ENCODE measurements at regions not wholly inside any gene's neighbourhood (a gene's known extent, or its start where the extent isn't known, plus 50 kb on each side); places are given as distances from the start of the nearest gene placed in this dataset.

DNA sequence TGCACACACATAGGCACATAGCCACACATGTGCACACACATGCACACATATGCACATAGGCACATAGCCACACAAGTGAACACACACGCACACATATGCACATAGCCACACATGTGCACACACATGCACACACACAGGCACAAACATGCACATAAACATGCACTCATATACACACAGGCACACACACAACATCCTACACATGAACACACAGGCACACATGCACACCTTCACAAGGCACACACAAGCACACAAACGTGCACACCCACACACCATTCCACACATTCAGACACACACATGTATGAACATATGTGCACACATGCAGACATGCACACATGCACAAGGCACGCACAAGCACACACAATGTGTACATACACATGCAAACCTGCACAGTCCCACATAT lies 484.7 kb downstream of the IRX1 start:
- TF ChIP-seq, protein P1, sequence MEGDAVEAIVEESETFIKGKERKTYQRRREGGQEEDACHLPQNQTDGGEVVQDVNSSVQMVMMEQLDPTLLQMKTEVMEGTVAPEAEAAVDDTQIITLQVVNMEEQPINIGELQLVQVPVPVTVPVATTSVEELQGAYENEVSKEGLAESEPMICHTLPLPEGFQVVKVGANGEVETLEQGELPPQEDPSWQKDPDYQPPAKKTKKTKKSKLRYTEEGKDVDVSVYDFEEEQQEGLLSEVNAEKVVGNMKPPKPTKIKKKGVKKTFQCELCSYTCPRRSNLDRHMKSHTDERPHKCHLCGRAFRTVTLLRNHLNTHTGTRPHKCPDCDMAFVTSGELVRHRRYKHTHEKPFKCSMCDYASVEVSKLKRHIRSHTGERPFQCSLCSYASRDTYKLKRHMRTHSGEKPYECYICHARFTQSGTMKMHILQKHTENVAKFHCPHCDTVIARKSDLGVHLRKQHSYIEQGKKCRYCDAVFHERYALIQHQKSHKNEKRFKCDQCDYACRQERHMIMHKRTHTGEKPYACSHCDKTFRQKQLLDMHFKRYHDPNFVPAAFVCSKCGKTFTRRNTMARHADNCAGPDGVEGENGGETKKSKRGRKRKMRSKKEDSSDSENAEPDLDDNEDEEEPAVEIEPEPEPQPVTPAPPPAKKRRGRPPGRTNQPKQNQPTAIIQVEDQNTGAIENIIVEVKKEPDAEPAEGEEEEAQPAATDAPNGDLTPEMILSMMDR (IDR thresholded peaks at IDR 0.05; ENCODE audit: control insufficient read depth, extremely low read depth, insufficient read depth) = no peak
- H3K4me3 ChIP-seq (ENCODE audit: low read depth, low read length) = no peak overlapping the region
- no peak for DNase-seq (ENCODE audit: low read depth)

DNA sequence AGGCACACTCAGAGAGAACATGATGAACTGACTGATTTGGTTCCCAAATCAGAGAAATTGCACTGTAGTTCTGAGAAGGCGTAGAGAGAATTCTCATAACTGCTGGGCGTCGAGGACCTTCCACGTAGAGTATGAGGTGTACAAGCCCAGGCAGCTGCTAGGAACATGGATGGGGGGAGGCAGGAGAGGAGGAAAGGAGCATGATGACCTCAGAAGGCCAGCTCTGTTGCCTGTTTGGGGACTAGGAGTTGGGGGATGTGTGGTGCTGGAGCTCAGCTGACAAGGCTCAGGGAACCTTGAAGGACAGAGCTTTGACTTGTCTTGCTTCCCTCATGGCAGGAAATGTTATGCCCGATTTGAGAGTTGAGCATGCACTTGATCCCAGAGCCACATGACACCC lies 485.4 kb downstream of the IRX1 start:
- DNase-seq (ENCODE audit: low read depth) = no peak
- TF ChIP-seq, protein P1 (IDR thresholded peaks at IDR 0.05; ENCODE audit: control insufficient read depth, extremely low read depth, insufficient read depth) = no peak
- H3K4me3 ChIP-seq (ENCODE audit: low read depth, low read length) = no peak overlapping the region

DNA sequence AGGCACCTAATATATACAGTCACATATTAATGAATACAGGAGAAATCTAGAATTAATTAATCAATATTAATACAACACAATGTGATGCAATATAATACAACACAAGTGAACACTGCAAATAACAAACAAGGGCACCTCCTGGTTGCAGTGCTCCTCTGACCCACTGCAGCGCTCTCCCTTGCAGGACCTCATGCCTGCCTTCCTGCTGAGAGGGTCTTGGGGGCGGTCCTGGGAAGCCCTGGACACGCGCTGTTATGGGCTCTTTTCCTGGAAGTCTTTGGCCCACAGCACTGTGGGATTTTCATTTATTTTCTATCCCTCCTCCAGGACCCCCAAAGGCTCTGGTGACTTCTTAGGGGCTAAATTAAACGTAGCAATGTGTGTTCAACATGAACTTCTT lies 485.8 kb downstream of the IRX1 start:
- no peak overlapping the region for H3K4me3 ChIP-seq (ENCODE audit: low read depth, low read length)
- DNase-seq (ENCODE audit: low read depth) = no peak
- TF ChIP-seq, protein P1 (IDR thresholded peaks at IDR 0.05; ENCODE audit: control insufficient read depth, extremely low read depth, insufficient read depth) = no peak

DNA sequence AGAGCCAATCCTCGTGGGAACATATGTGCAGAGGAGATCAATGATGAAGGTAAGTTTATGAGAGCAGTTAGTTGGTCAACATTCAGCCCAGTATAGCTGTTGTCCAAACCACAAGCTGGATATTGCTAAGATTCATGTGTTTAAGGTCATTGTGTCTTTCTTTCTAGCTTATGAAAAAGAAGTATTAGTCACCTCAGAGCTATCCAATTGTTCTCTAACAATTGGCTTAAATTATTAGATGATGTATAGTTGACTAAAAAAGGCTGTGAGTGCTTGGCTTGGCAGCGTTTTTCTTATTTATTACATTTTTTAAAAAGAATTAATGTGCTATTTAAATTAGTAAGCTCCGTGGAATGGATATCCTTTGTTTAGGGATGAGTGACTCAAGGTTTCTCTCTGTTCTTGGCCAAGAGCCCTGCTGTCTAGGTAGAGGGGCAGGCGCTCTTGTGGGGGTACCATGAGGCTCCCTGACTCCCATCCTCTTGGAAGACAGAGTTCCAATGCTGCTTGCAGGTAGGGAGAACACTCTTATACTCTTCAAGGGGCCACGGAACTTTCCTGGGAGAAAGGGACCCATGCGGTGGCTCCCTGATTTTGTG lies 487.4 kb downstream of the IRX1 start:
- TF ChIP-seq, protein P1 (IDR thresholded peaks at IDR 0.05; ENCODE audit: control insufficient read depth, extremely low read depth, insufficient read depth) = no peak
- no peak overlapping the region for H3K4me3 ChIP-seq (ENCODE audit: low read depth, low read length)
- DNase-seq (ENCODE audit: low read depth) = no peak

DNA sequence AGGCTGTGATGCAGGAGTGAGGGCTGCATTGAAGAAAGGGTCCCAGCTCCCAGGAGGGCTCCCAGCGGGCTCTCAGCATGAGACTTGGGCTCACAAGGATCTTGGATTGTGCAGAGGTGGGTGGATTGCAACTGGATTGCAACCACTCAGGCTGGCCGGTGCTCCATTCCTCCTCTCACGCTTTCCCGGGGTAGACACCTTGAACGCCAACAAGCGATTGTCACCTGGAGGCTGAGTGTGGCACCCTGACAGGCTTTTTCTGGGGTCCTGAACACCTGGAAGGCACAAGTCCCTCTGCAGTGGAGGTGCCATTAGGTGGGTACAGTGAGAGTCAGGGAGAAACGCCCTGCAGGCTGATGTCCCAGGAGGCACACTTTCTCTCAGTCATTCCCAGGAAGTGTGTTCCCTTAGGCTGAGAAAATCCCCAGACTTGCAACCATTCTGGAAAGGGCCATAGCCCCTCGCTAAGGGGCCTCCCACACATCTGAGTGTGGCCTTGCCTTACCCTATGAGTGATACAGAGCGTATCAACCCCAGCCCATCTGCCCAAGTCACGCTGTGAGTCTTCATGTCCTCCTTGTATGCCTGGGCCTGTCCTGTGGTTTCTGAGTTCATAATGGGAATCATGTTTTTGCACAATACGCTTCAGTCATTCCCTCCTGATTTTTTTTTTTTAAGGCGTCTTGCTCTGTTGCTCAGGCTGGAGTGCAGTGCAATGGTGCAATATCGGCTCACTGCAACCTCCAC lies 488.1 kb downstream of the IRX1 start:
- no peak overlapping the region for H3K4me3 ChIP-seq (ENCODE audit: low read depth, low read length)
- no peak for DNase-seq (ENCODE audit: low read depth)
- TF ChIP-seq, protein P1 (IDR thresholded peaks at IDR 0.05; ENCODE audit: control insufficient read depth, extremely low read depth, insufficient read depth) = no peak

DNA sequence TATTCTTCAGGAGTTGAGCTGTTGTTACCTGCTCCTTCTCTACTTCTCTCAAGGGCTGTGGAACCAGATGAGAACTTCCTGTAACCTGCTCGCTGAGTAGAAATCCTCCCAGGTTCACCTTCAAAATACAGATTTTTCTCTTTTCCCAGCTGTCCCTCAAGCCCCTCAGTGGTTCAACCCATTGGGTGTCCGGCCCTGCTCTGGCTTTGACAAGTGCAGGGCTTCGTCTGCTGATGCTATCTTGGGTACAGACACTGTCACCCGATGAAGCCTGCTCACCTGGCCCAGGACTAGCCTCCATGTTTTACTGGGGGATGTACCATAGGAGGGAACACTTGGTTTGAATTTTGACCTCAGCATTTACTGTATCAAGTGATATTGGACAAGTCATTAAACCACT lies 490.4 kb downstream of the IRX1 start:
- H3K4me3 ChIP-seq (ENCODE audit: low read depth, low read length) = no peak overlapping the region
- TF ChIP-seq, protein P1 (IDR thresholded peaks at IDR 0.05; ENCODE audit: control insufficient read depth, extremely low read depth, insufficient read depth) = no peak
- DNase-seq (ENCODE audit: low read depth) = no peak

DNA sequence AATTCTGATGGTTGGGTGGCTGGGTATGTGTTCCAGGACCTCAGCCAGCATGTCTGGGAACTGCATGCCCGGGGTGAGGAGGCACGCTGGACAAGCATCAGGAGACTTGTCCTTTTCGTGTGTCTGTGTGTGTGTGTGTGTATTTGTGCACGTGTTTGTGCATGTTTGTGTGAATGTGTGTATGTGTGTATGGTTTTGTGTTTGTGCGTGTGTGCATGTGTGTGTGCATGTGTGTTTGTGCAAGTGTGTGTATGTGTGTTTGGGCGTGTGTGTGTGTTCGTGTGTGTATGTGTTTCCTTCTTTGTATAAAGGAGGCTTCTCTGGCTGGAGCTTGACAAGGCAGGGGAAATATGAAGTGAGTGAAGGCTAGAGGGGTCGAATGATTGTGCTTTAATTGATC lies 491.5 kb downstream of the IRX1 start:
- TF ChIP-seq, protein P1 (IDR thresholded peaks at IDR 0.05; ENCODE audit: control insufficient read depth, extremely low read depth, insufficient read depth) = no peak
- H3K4me3 ChIP-seq (ENCODE audit: low read depth, low read length) = no peak overlapping the region
- no peak for DNase-seq (ENCODE audit: low read depth)

Data from LNCaP clone FGC (cell line).